Astrocyte of the cerebellum (primary cell): ENCODE measurements at regions not wholly inside any gene's neighbourhood (a gene's known extent, or its start where the extent isn't known, plus 50 kb on each side); places are given as distances from the start of the nearest gene placed in this dataset.

ENCODE experiments used
- DNase-seq: peaks from one replicate; pipeline ENCODE4 v3.0.0-alpha.2; 2011; ENCODE audit warnings: low read depth
- H3K4me3 ChIP-seq: 2 replicates; pipeline ENCODE4 v1.5.1; 2011; ENCODE audit warnings: mild to moderate bottlenecking, low read depth, low read length, moderate library complexity
- in situ Hi-C: cut with HindIII; loops from 2 replicates; pipeline ENCODE4 v1.10.0; 2017; ENCODE audit warnings: low sequenced_read_pairs
- TF ChIP-seq, protein P1 (sequence below): IDR thresholded peaks from 2 replicates; pipeline ENCODE4 v1.5.1; 2012; ENCODE audit warnings: low read length, low read depth, moderate library complexity, mild to moderate bottlenecking; ENCODE audit errors: missing control alignments

DNA sequence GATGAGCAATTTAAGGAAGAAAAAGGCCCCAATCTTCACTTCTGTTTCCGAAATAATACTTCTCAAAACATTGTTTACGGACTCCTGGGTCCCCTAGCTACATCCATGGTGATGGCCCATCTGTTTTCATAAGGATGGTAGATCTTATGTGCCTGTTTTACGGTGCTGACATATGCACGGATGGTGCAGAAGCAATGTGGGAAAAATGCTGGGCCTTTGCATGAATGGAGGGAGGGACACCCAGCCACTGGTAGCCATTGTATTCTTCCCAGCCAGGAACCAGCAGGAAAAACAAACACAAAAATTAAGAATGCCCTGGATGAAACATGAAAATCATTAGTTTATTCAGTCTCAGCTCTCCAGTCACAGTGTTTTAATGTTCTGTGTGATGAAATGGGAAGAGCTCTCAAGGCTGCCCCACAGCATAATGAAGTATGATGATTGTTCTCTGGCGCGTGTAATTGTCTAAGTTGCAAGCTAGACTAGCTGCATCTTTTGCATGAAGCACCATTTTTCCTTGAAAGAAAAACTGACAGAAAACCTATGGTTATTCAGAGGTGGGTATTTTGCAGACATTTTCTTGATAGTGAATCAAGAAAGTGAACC is 1201.1 kb upstream of the SLC10A2 start:
- H3K4me3 ChIP-seq, result no peak overlapping the region
- DNase-seq, result no peak
- TF ChIP-seq, protein P1, sequence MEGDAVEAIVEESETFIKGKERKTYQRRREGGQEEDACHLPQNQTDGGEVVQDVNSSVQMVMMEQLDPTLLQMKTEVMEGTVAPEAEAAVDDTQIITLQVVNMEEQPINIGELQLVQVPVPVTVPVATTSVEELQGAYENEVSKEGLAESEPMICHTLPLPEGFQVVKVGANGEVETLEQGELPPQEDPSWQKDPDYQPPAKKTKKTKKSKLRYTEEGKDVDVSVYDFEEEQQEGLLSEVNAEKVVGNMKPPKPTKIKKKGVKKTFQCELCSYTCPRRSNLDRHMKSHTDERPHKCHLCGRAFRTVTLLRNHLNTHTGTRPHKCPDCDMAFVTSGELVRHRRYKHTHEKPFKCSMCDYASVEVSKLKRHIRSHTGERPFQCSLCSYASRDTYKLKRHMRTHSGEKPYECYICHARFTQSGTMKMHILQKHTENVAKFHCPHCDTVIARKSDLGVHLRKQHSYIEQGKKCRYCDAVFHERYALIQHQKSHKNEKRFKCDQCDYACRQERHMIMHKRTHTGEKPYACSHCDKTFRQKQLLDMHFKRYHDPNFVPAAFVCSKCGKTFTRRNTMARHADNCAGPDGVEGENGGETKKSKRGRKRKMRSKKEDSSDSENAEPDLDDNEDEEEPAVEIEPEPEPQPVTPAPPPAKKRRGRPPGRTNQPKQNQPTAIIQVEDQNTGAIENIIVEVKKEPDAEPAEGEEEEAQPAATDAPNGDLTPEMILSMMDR, result no peak
- in situ Hi-C loops, result no loop called here

DNA sequence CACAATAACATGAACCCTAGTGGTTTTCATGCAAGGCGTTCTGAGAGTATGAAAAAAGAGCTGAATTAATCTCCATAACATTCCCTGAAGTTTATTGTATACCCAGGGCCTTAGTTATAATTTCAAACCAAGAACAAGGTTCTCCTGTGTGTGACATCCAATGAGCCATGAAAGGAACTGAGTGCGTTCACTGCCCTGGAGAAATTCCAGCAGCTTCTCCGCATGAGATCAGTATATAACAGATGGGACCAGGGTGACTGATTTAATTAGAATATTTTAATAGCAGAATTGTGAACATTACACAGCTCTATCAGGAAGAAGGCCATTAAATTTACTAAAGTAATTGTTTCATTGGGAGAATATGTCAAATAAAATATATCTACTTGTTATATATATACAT is 1190.5 kb upstream of the SLC10A2 start:
- no peak for DNase-seq
- H3K4me3 ChIP-seq, result no peak overlapping the region
- in situ Hi-C loops, result no loop called here
- TF ChIP-seq, protein P1, result no peak

DNA sequence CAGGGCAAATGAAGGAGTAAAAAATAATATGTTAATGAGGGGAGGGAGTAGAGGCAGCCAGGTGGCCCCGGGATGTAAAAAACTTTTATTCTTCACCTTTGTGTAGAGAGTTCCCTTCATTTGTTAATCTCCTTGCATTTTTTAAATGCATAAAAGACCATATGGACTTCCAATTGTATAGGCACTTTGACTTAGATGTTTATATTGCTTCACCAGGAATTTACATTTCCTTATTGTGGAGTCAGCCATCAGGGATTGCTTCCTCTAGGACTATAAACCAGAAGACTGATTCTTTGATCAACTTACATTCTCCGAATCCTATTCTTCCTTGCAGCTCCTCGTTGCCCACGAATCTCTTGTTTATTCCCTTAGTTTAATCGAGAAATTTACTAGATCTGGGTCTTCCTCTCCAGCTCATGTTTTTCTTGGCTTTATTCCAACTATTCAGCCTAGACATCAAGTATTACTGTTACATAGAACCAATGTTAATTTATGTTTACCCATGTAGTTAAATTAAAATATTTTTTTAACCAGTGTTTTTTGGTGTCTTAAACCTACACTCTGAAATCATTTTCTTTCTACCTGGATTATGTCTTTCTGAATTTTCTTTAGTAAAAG is 1187.0 kb upstream of the SLC10A2 start:
- TF ChIP-seq, protein P1, result no peak
- no peak overlapping the region for H3K4me3 ChIP-seq
- no peak for DNase-seq
- in situ Hi-C loops, result no loop called here

DNA sequence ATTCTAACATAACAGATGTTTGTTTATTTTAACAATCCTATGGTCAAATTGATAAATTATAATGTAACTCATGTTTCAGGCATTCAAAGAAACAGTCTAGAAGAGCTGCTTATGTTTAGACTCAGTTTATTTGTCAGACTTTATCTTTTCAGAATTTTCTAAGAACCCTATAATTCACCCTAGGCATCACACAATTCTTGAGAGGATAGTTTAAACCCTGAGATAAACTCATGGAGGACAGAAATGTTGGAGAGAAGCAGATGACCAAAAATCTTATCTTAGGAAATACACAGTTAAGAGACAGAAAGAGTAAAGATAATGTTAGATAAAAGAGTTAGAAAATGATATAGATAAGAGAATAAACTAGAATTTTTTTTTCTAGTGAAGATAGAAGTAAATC is 1185.7 kb upstream of the SLC10A2 start:
- no peak for DNase-seq
- in situ Hi-C loops, result no loop called here
- H3K4me3 ChIP-seq, result no peak overlapping the region
- TF ChIP-seq, protein P1, result no peak

- no peak overlapping the region for H3K4me3 ChIP-seq
- TF ChIP-seq, protein P1, result no peak
- in situ Hi-C loops, result no loop called here
- DNase-seq, result no peak
Measured at GRCh38 chr13:104246955-104247354, 1180.7 kb upstream of the SLC10A2 start.

- TF ChIP-seq, protein P1, result no peak
- in situ Hi-C loops, result no loop called here
- H3K4me3 ChIP-seq, result no peak overlapping the region
- no peak for DNase-seq
Measured at GRCh38 chr13:104206450-104207044, 1140.3 kb upstream of the SLC10A2 start.
